ENCODE measurements at regions not wholly inside any gene's neighbourhood (a gene's known extent, or its start where the extent isn't known, plus 50 kb on each side); places are given as distances from the start of the nearest gene placed in this dataset.

DNA sequence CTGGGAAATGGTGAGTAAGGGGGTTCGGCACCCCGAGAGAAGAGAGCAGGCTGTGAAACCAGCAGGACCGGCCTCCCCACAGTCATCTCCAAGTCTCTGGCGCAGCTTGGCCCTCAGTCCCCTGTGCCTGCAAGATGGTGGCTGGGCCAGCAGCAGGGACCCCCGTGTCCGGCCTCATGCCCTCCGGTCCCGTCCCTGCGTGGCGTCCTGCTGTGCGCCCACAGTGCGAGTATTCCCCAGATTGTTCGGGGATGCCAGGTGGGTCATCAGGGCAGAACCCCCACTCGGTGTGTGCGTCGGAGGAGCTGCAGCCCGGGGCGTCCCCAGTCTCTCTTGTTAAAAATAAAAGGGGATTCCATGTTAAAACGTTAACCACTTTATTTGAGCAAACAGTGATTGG is 216.9 kb upstream of the ALG10B start:
- Mint-ChIP-seq H3K4me3 (no peak overlapping the region), H3K27me3 (ENCODE audit: low read depth) (peaks cover 1% of the 10 kb centered on the region; the same call in 1 of the 2 replicates), H3K9me3 (peaks cover 86 to 90% of the 10 kb centered on the region in 2 experiments), H3K36me3 (ENCODE audit: insufficient read depth in 1 of 3, low read depth in 3 of 3) (peaks cover 4 to 24% (median 9%) of the 10 kb centered on the region in 3 experiments; a peak in 6 of 7 replicates), H3K4me1 (no peaks in the 10 kb centered on the region), H3K27ac (no peak overlapping the region)
- no peak overlapping the region for H3K56ac ChIP-seq (ENCODE audit: insufficient read length, low read depth, low read length)
- H3K79me1 ChIP-seq (ENCODE audit: insufficient read depth, low read depth, low read length, poor library complexity, severe bottlenecking) = no peaks in the 10 kb centered on the region
- TF ChIP-seq, protein P1, sequence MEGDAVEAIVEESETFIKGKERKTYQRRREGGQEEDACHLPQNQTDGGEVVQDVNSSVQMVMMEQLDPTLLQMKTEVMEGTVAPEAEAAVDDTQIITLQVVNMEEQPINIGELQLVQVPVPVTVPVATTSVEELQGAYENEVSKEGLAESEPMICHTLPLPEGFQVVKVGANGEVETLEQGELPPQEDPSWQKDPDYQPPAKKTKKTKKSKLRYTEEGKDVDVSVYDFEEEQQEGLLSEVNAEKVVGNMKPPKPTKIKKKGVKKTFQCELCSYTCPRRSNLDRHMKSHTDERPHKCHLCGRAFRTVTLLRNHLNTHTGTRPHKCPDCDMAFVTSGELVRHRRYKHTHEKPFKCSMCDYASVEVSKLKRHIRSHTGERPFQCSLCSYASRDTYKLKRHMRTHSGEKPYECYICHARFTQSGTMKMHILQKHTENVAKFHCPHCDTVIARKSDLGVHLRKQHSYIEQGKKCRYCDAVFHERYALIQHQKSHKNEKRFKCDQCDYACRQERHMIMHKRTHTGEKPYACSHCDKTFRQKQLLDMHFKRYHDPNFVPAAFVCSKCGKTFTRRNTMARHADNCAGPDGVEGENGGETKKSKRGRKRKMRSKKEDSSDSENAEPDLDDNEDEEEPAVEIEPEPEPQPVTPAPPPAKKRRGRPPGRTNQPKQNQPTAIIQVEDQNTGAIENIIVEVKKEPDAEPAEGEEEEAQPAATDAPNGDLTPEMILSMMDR (conservative IDR thresholded peaks at IDR 0.05) = no peak
- peaks cover 44% of the 10 kb centered on the region for H3K9me3 ChIP-seq (ENCODE audit: control insufficient read depth, low read depth, low read length)
- no CpG with 5 or more reads among the region's 19 CpGs for WGBS (ENCODE audit: extremely low coverage, insufficient read length, low lambda C conversion rate)
- no peak overlapping the region for H2BK5ac ChIP-seq (ENCODE audit: insufficient read length, low read length)
- H4K8ac ChIP-seq (replicated peaks; ENCODE audit: insufficient read length, low read depth, low read length) = no peak overlapping the region
- H2BK15ac ChIP-seq (ENCODE audit: low read depth, low read length) = no peak overlapping the region
- no peak overlapping the region for H3K4me2 ChIP-seq (ENCODE audit: insufficient read depth, insufficient read length, low read length)
- no peak overlapping the region for H3K14ac ChIP-seq (ENCODE audit: insufficient read depth, low read length)
- no peak overlapping the region for H2AFZ ChIP-seq (ENCODE audit: low read length)
- H3K27ac ChIP-seq (ENCODE audit: insufficient read length, low read depth, low read length) = no peak overlapping the region
- H3K4ac ChIP-seq (ENCODE audit: low read depth, low read length) = no peak overlapping the region
- H3K27me3 ChIP-seq (ENCODE audit: insufficient read depth, low read length) = no peaks in the 10 kb centered on the region
- no peak overlapping the region for H4K91ac ChIP-seq (ENCODE audit: insufficient read length, low read depth, low read length)
- no peaks in the 10 kb centered on the region for H4K20me1 ChIP-seq (ENCODE audit: control insufficient read depth, insufficient read depth, insufficient read length)
- no peaks in the 10 kb centered on the region for H3K79me2 ChIP-seq (ENCODE audit: insufficient read depth, low read length)
- H3K18ac ChIP-seq (ENCODE audit: insufficient read length, low read depth, low read length) = no peak overlapping the region
- no peak for DNase-seq
- H2AK5ac ChIP-seq (ENCODE audit: insufficient read length, low read length) = no peak overlapping the region
- H2BK12ac ChIP-seq (ENCODE audit: insufficient read length, low read depth, low read length) = no peak overlapping the region
- no peak overlapping the region for H4K5ac ChIP-seq (ENCODE audit: insufficient read length, low read depth, low read length)
- no peaks in the 10 kb centered on the region for H3K4me1 ChIP-seq (ENCODE audit: insufficient read depth, low read length)
- no peak overlapping the region for H2BK20ac ChIP-seq (ENCODE audit: low read depth, low read length, poor library complexity, severe bottlenecking)
- no peak overlapping the region for H3K23ac ChIP-seq (ENCODE audit: insufficient read length, low read depth, low read length)
- H3K9ac ChIP-seq (ENCODE audit: extremely low read depth, insufficient read length, low read length) = no peak overlapping the region
- H3T11ph ChIP-seq (ENCODE audit: low read length) = no peak overlapping the region
- H3K23me2 ChIP-seq (ENCODE audit: insufficient read length, low read depth, low read length, poor library complexity, severe bottlenecking) = no peaks in the 10 kb centered on the region
- no peak overlapping the region for H2BK120ac ChIP-seq (ENCODE audit: low read depth, low read length, poor library complexity, severe bottlenecking)
